Motor neuron (in vitro differentiated cells): ENCODE measurements at regions not wholly inside any gene's neighbourhood (a gene's known extent, or its start where the extent isn't known, plus 50 kb on each side); places are given as distances from the start of the nearest gene placed in this dataset.

Experiments used
- ATAC-seq, 8 experiments: fragments of 200-7000 bp; cut with Tn5 transposase; replicated peaks in 6 of 8; 2 replicates each; pipeline ENCODE4 v1.8.0; 2021; ENCODE audit warnings: mild to moderate bottlenecking in 8 of 8, moderate library complexity in 8 of 8
- H3K27ac ChIP-seq, 2 donors: fragments of 250-450 bp; sonication (Bioruptor Pico); 2 replicates each; pipeline ENCODE4 v1.9.0; 2021; ENCODE audit warnings: antibody characterized with exemption in 2 of 2, mild to moderate bottlenecking in 2 of 2, moderate library complexity in 1 of 2
- H3K4me1 ChIP-seq, 2 donors: fragments of 250-450 bp; sonication (Bioruptor Pico); replicated peaks in 1 of 2; 2 replicates each; pipeline ENCODE4 v1.6.1; 2021; ENCODE audit warnings: antibody characterized with exemption in 2 of 2, mild to moderate bottlenecking in 2 of 2, moderate library complexity in 1 of 2
- H3K4me3 ChIP-seq, 5 donors: fragments of 250-450 bp; sonication (Bioruptor Pico); 2 replicates each; pipeline ENCODE4 v1.9.0; 2021; ENCODE audit warnings: antibody characterized with exemption in 5 of 5, mild to moderate bottlenecking in 5 of 5, moderate library complexity in 4 of 5
- WGBS, 10 experiments: fragments of 450-650 bp; shearing (Covaris generic); methylation state at CpG; one replicate each; pipeline ENCODE4 v1.0.0; 2022; 5-methylcytosine and 5-hydroxymethylcytosine counted together
- in situ Hi-C, 9 experiments: fragments of 400-800 bp; cut with MboI; loops; one replicate each; pipeline ENCODE4 v1.15.0; 2021; ENCODE audit warnings: low sequenced_read_pairs in 9 of 9, low pct_unique_long_range_greater_than_20kb in 2 of 9; ENCODE audit not compliant: unreplicated experiment in 9 of 9

- no peak overlapping the region for H3K4me3 ChIP-seq
- ATAC-seq: no peak
- H3K4me1 ChIP-seq: peaks cover 0 to 7% of the 10 kb centered on the region in 2 donors
- in situ Hi-C loops: no loop called here
- WGBS, 10 experiments: 77 to 100% (median 100%) methylated on average over 1 to 4 of the region's 4 CpGs; no CpG with 5 or more reads in 5 of the 10 experiments
- no peak overlapping the region for H3K27ac ChIP-seq
Measured at GRCh38 chrX:38893441-38893840, 92.2 kb downstream of the MID1IP1 start.

- no peak overlapping the region for H3K4me3 ChIP-seq
- H3K27ac ChIP-seq: no peak overlapping the region
- no peak for ATAC-seq
- peaks cover 0 to 7% of the 10 kb centered on the region in 2 donors for H3K4me1 ChIP-seq
- 40% methylated on average over 1 of the region's 1 CpG; no CpG with 5 or more reads in 9 of the 10 experiments for WGBS, 10 experiments
- in situ Hi-C loops: no loop called here
Measured at GRCh38 chrX:38895775-38896174, 94.5 kb downstream of the MID1IP1 start.

- H3K4me3 ChIP-seq: no peak overlapping the region
- peaks cover 0 to 5% of the 10 kb centered on the region in 2 donors for H3K4me1 ChIP-seq
- in situ Hi-C loops: no loop called here
- WGBS, 10 experiments: 33 to 80% methylated on average over 1 to 3 of the region's 4 CpGs; no CpG with 5 or more reads in 8 of the 10 experiments
- H3K27ac ChIP-seq: no peak overlapping the region
- no peak for ATAC-seq
Measured at GRCh38 chrX:38896724-38897298, 95.6 kb downstream of the MID1IP1 start.

GRCh38 chrX:38898261-38898660, 97.0 kb downstream of the MID1IP1 start:
- in situ Hi-C loops: no loop called here
- no peak for ATAC-seq
- Histone ChIP-seq H3K4me1 (peaks cover 0 to 7% of the 10 kb centered on the region in 2 donors), H3K4me3 (no peak overlapping the region), H3K27ac (no peak overlapping the region)
- 0 to 81% (median 28%) methylated on average over 1 to 6 of the region's 6 CpGs; no CpG with 5 or more reads in 3 of the 10 experiments for whole genome bisulfite sequencing, 10 experiments

- WGBS, 10 experiments: 50% methylated on average over 1 of the region's 1 CpG; no CpG with 5 or more reads in 9 of the 10 experiments
- in situ Hi-C loops: no loop called here
- Histone ChIP-seq H3K27ac (no peak overlapping the region), H3K4me3 (no peak overlapping the region), H3K4me1 (peaks cover 0 to 14% of the 10 kb centered on the region in 2 donors)
- ATAC-seq: no peak
Measured at GRCh38 chrX:38899650-38900049, 98.4 kb downstream of the MID1IP1 start.

GRCh38 chrX:38900719-38901118, 99.5 kb downstream of the MID1IP1 start:
- ATAC-seq: no peak
- in situ Hi-C loops: no loop called here
- H3K27ac ChIP-seq: no peak overlapping the region
- H3K4me1 ChIP-seq: peaks cover 0 to 14% of the 10 kb centered on the region in 2 donors
- no peak overlapping the region for H3K4me3 ChIP-seq
- WGBS, 10 experiments: 50 to 100% methylated on average over 1 of the region's 6 CpGs; no CpG with 5 or more reads in 8 of the 10 experiments

- no peak overlapping the region for H3K4me3 ChIP-seq
- peaks cover 0 to 14% of the 10 kb centered on the region in 2 donors for H3K4me1 ChIP-seq
- in situ Hi-C loops: no loop called here
- WGBS, 10 experiments: 53 to 100% (median 71%) methylated on average over 1 to 9 of the region's 13 CpGs; no CpG with 5 or more reads in 6 of the 10 experiments
- peak in 4 of 8 experiments; percentile 29 to 70 (median 52) for ATAC-seq
- H3K27ac ChIP-seq: no peak overlapping the region
Measured at GRCh38 chrX:38902972-38903492, 101.8 kb downstream of the MID1IP1 start.

- in situ Hi-C loops: no loop called here
- H3K4me3 ChIP-seq: no peak overlapping the region
- WGBS, 10 experiments: 27 to 100% (median 90%) methylated on average over 1 to 4 of the region's 6 CpGs; no CpG with 5 or more reads in 5 of the 10 experiments
- no peaks in the 10 kb centered on the region for H3K4me1 ChIP-seq
- no peak overlapping the region for H3K27ac ChIP-seq
- ATAC-seq: no peak
Measured at GRCh38 chrX:38916801-38917200, 115.5 kb downstream of the MID1IP1 start.

GRCh38 chrX:38917954-38918353, 116.7 kb downstream of the MID1IP1 start:
- in situ Hi-C loops: no loop called here
- Histone ChIP-seq H3K4me1 (no peaks in the 10 kb centered on the region), H3K4me3 (no peak overlapping the region), H3K27ac (no peak overlapping the region)
- 23 to 100% (median 80%) methylated on average over 2 to 3 of the region's 4 CpGs; no CpG with 5 or more reads in 7 of the 10 experiments for WGBS, 10 experiments
- ATAC-seq: no peak

GRCh38 chrX:38919202-38919601, 117.9 kb downstream of the MID1IP1 start:
- ATAC-seq: no peak
- Histone ChIP-seq H3K4me3 (no peak overlapping the region), H3K4me1 (no peaks in the 10 kb centered on the region), H3K27ac (no peak overlapping the region)
- in situ Hi-C loops: no loop called here
- 29 to 100% (median 100%) methylated on average over 1 of the region's 2 CpGs; no CpG with 5 or more reads in 7 of the 10 experiments for WGBS, 10 experiments

GRCh38 chrX:38919853-38920528, 118.7 kb downstream of the MID1IP1 start:
- Histone ChIP-seq H3K27ac (no peak overlapping the region), H3K4me1 (no peaks in the 10 kb centered on the region), H3K4me3 (no peak overlapping the region)
- 48 to 94% (median 80%) methylated on average over 1 to 5 of the region's 5 CpGs; no CpG with 5 or more reads in 5 of the 10 experiments for WGBS, 10 experiments
- ATAC-seq: no peak
- in situ Hi-C loops: no loop called here

- 50% methylated on average over 1 of the region's 3 CpGs; no CpG with 5 or more reads in 9 of the 10 experiments for WGBS, 10 experiments
- Histone ChIP-seq H3K4me1 (no peaks in the 10 kb centered on the region), H3K27ac (no peak overlapping the region), H3K4me3 (no peak overlapping the region)
- ATAC-seq: no peak
- in situ Hi-C loops: no loop called here
Measured at GRCh38 chrX:38923451-38923969, 122.3 kb downstream of the MID1IP1 start.

- Histone ChIP-seq H3K27ac (no peak overlapping the region), H3K4me1 (no peaks in the 10 kb centered on the region), H3K4me3 (no peak overlapping the region)
- WGBS, 10 experiments: 61 to 100% (median 68%) methylated on average over 1 to 2 of the region's 3 CpGs; no CpG with 5 or more reads in 5 of the 10 experiments
- no peak for ATAC-seq
- in situ Hi-C loops: no loop called here
Measured at GRCh38 chrX:38927592-38927991, 126.3 kb downstream of the MID1IP1 start.
